Loucy (cell line): ENCODE measurements at regions not wholly inside any gene's neighbourhood (a gene's known extent, or its start where the extent isn't known, plus 50 kb on each side); places are given as distances from the start of the nearest gene placed in this dataset.

ENCODE experiments used
- H2AFZ ChIP-seq: fragments of 200-600 bp; sonication (generic); 2 replicates; pipeline ENCODE4 v1.6.0; 2016; ENCODE audit warnings: antibody characterized with exemption, mild to moderate bottlenecking, low read length, moderate library complexity
- H3F3A ChIP-seq: fragments of 200-600 bp; 2 replicates; pipeline ENCODE4 v1.6.0; 2016; ENCODE audit warnings: antibody characterized with exemption, low read depth, mild to moderate bottlenecking
- H3K27me3 ChIP-seq: fragments of 200-600 bp; sonication (generic); 2 replicates; pipeline ENCODE4 v1.6.1; 2014; ENCODE audit warnings: low read length, mild to moderate bottlenecking; ENCODE audit not compliant: insufficient read depth, poor library complexity, severe bottlenecking
- H3K36me3 ChIP-seq: fragments of 200-600 bp; sonication (generic); 2 replicates; pipeline ENCODE4 v1.6.1; 2016; ENCODE audit warnings: low read length; ENCODE audit not compliant: insufficient read depth
- H3K4me1 ChIP-seq: fragments of 200-600 bp; sonication (generic); 2 replicates; pipeline ENCODE4 v1.5.1; 2014; ENCODE audit warnings: low read length, mild to moderate bottlenecking; ENCODE audit not compliant: insufficient read depth, poor library complexity, severe bottlenecking
- H3K4me2 ChIP-seq: fragments of 200-600 bp; sonication (generic); 2 replicates; pipeline ENCODE4 v1.6.0; 2014; ENCODE audit warnings: antibody characterized with exemption, low read length, low read depth, mild to moderate bottlenecking; ENCODE audit not compliant: poor library complexity, severe bottlenecking
- H3K4me3 ChIP-seq: fragments of 200-600 bp; sonication (generic); 2 replicates; pipeline ENCODE4 v1.5.1; 2014; ENCODE audit warnings: low read length, mild to moderate bottlenecking, mixed read lengths; ENCODE audit not compliant: poor library complexity, severe bottlenecking
- H3K79me2 ChIP-seq: fragments of 200-600 bp; sonication (generic); 2 replicates; pipeline ENCODE4 v1.6.1; 2014; ENCODE audit warnings: low read length; ENCODE audit not compliant: insufficient read depth
- H3K9ac ChIP-seq: fragments of 200-600 bp; sonication (generic); 2 replicates; pipeline ENCODE4 v1.6.0; 2014; ENCODE audit warnings: mild to moderate bottlenecking, low read depth, low read length, moderate library complexity; ENCODE audit not compliant: poor library complexity, severe bottlenecking
- H3K9me2 ChIP-seq: fragments of 200-600 bp; sonication (generic); replicated peaks from 2 replicates; pipeline ENCODE4 v1.6.1; 2016; ENCODE audit warnings: low read depth, low read length, mixed read lengths
- H3K9me3 ChIP-seq: fragments of 200-600 bp; sonication (generic); 2 replicates; pipeline ENCODE4 v1.6.1; 2014; ENCODE audit warnings: mild to moderate bottlenecking, antibody characterized with exemption, low read length, low read depth; ENCODE audit not compliant: insufficient read depth
- H4K20me1 ChIP-seq: fragments of 200-600 bp; sonication (generic); 2 replicates; pipeline ENCODE4 v1.6.0; 2014; ENCODE audit warnings: antibody characterized with exemption, low read length, mild to moderate bottlenecking; ENCODE audit not compliant: insufficient read depth, poor library complexity, severe bottlenecking
- EZH2phosphoT487 ChIP-seq: fragments of 200-600 bp; IDR thresholded peaks from 2 replicates; pipeline ENCODE4 v1.6.1; 2018; ENCODE audit warnings: antibody characterized with exemption, mild to moderate bottlenecking, moderate library complexity, borderline replicate concordance
- TF ChIP-seq, protein P1 (sequence below): fragments of 200-600 bp; sonication (generic); conservative IDR thresholded peaks from 2 replicates; pipeline ENCODE4 v1.5.1; 2014; ENCODE audit warnings: mild to moderate bottlenecking, antibody characterized with exemption, low read length

DNA sequence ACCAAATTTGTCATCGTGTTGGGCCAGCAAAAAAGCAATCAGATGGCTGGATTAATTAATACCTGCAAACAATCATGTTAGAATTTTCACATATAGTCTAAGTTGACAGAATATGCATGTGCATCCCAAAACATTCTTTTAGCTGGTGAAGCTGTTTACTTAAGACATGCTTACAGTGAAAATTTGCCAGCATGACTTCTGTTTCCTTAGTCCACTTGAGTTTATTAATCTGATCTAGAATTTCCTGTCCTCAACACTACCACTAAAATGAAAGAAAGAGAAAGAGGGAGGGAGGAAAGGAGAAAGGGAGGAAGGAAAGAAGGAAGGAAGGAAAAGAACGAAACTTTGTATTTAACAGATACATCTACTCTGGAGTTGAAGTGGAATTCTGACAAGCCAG, 2109.9 kb upstream of the PIK3C3 start:
- H3K27me3 ChIP-seq = no peaks in the 10 kb centered on the region
- H3K79me2 ChIP-seq = no peaks in the 10 kb centered on the region
- H3K4me3 ChIP-seq = no peak overlapping the region
- no peaks in the 10 kb centered on the region for H3K4me1 ChIP-seq
- H2AFZ ChIP-seq = no peak overlapping the region
- TF ChIP-seq, protein P1, sequence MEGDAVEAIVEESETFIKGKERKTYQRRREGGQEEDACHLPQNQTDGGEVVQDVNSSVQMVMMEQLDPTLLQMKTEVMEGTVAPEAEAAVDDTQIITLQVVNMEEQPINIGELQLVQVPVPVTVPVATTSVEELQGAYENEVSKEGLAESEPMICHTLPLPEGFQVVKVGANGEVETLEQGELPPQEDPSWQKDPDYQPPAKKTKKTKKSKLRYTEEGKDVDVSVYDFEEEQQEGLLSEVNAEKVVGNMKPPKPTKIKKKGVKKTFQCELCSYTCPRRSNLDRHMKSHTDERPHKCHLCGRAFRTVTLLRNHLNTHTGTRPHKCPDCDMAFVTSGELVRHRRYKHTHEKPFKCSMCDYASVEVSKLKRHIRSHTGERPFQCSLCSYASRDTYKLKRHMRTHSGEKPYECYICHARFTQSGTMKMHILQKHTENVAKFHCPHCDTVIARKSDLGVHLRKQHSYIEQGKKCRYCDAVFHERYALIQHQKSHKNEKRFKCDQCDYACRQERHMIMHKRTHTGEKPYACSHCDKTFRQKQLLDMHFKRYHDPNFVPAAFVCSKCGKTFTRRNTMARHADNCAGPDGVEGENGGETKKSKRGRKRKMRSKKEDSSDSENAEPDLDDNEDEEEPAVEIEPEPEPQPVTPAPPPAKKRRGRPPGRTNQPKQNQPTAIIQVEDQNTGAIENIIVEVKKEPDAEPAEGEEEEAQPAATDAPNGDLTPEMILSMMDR = no peak
- TF ChIP-seq EZH2phosphoT487 = no peak
- no peaks in the 10 kb centered on the region for H3F3A ChIP-seq
- no peaks in the 10 kb centered on the region for H3K36me3 ChIP-seq
- H3K9ac ChIP-seq = no peak overlapping the region
- no peaks in the 10 kb centered on the region for H3K9me2 ChIP-seq
- no peak overlapping the region for H3K4me2 ChIP-seq
- no peaks in the 10 kb centered on the region for H4K20me1 ChIP-seq
- H3K9me3 ChIP-seq = no peaks in the 10 kb centered on the region; the same call in 1 of the 2 replicates

DNA sequence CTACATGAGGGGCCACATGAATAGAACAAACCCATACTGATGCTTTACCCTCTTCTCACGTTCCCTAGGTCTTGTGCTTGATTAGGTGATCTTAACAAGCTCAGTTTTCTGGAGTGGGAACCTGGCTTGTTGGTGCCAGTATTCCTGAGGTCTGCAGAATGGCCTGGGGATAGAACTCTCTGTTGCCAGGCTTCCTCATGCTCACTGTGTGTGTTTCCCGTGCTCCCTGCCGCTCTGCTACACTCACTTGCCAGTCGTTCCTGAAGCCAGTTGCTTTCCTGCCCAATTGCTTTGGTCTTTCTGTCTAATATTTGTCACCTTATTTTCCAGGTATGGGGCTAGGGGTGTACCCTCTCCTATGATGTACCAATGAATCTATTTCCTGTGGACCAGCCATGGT, 2111.5 kb upstream of the PIK3C3 start:
- Histone ChIP-seq H2AFZ (no peak overlapping the region), H3F3A (no peaks in the 10 kb centered on the region), H3K4me3 (no peak overlapping the region), H3K79me2 (no peaks in the 10 kb centered on the region), H3K9ac (no peak overlapping the region), H4K20me1 (no peaks in the 10 kb centered on the region), H3K9me3 (no peaks in the 10 kb centered on the region; the same call in 1 of the 2 replicates), H3K27me3 (no peaks in the 10 kb centered on the region), H3K36me3 (no peaks in the 10 kb centered on the region), H3K4me2 (no peak overlapping the region), H3K4me1 (no peaks in the 10 kb centered on the region), H3K9me2 (no peaks in the 10 kb centered on the region)
- TF ChIP-seq, protein P1 = no peak
- no peak for TF ChIP-seq EZH2phosphoT487

- H3K9ac ChIP-seq = no peak overlapping the region
- H3K9me3 ChIP-seq = no peaks in the 10 kb centered on the region; the same call in 1 of the 2 replicates
- H3K9me2 ChIP-seq = no peaks in the 10 kb centered on the region
- H3K4me1 ChIP-seq = no peaks in the 10 kb centered on the region
- no peaks in the 10 kb centered on the region for H3K36me3 ChIP-seq
- no peaks in the 10 kb centered on the region for H3K79me2 ChIP-seq
- H2AFZ ChIP-seq = no peak overlapping the region
- no peaks in the 10 kb centered on the region for H4K20me1 ChIP-seq
- H3K4me2 ChIP-seq = no peak overlapping the region
- no peaks in the 10 kb centered on the region for H3F3A ChIP-seq
- no peak overlapping the region for H3K4me3 ChIP-seq
- no peaks in the 10 kb centered on the region for H3K27me3 ChIP-seq
- TF ChIP-seq EZH2phosphoT487 = no peak
- TF ChIP-seq, protein P1 = no peak
These were observed 2112.6 kb upstream of the PIK3C3 start for GRCh38 chr18:39842366-39842914.
